NCI-H2107 treated with DMSO at 0.1 percent for 48 hours (cell line): ENCODE measurements at regions not wholly inside any gene's neighbourhood (a gene's known extent, or its start where the extent isn't known, plus 50 kb on each side); places are given as distances from the start of the nearest gene placed in this dataset.
"Not testable (repeated sequence)": the region's sequence is repeated elsewhere in the genome, so short reads cannot be mapped to it uniquely, and the experiment has no call there.

ENCODE experiments used
- DNase-seq: peaks from one replicate; lab custom pipeline; 2025; ENCODE audit not compliant: unreplicated experiment; lab: John Stamatoyannopoulos, UW

GRCh38 chr2:39837856-39838453, 58.9 kb upstream of the THUMPD2 start:
- no peak for DNase-seq

GRCh38 chr2:39836638-39837037, 57.6 kb upstream of the THUMPD2 start:
- no peak for DNase-seq

- DNase-seq = no peak
Observed at GRCh38 chr2:39834426-39834825, 55.4 kb upstream of the THUMPD2 start.

GRCh38 chr2:39830610-39831009, 51.6 kb upstream of the THUMPD2 start:
- DNase-seq = not testable (repeated sequence)
